Fibroblast of skin of scalp (primary cell): ENCODE measurements at regions not wholly inside any gene's neighbourhood (a gene's known extent, or its start where the extent isn't known, plus 50 kb on each side); places are given as distances from the start of the nearest gene placed in this dataset.
"Not testable (repeated sequence)": the region's sequence is repeated elsewhere in the genome, so short reads cannot be mapped to it uniquely, and the experiment has no call there.

Source experiments
- DNase-seq: peaks from one replicate; pipeline ENCODE4 v3.0.0-alpha.2; 2013

DNA sequence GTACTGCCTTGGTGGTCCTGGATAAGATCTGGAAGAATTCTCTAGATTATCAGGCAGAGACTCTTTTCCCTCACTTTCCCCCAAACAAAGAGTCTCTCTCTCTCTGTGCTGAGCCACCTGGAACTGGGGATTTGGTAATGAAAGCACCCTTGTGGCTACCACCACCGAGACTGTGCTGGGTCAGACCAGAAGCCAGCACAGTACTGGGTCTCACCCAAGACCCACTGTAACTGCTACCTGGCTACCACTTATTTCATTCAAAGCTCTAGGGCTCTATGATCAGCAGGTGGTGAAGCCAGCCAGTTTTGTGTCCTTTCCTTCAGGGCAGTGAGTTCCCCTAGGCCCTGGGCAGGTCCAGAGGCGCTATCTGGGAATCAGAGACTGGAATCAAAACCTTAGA lies 269.6 kb upstream of the CWC22 start:
- DNase-seq, result no peak

DNA sequence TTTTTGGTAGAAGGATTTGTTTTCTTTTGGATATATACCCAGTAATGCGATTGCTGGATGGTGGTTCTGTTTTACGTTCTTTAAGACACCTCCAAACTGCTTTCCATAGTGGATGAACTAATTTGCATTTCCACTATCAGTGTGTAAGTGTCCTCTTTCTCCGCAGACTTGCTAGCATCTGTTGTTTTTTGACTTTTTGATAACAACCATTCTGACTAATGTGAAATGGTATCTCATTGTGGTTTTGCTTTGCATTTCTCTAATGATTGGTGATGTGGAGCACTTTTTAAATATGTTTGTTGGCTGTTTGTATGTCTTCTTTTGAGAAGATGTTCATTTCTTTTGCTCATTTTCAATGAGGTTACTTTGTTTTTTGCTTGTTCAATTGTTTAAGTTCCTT lies 260.9 kb upstream of the CWC22 start:
- no peak for DNase-seq

GRCh38 chr2:180261976-180262375 lies 254.9 kb upstream of the CWC22 start:
- no peak for DNase-seq

GRCh38 chr2:180258579-180258978 lies 251.5 kb upstream of the CWC22 start:
- no peak for DNase-seq

- DNase-seq, result no peak
Measured at GRCh38 chr2:180258041-180258537, 251.0 kb upstream of the CWC22 start.

GRCh38 chr2:180257247-180257646 lies 250.2 kb upstream of the CWC22 start:
- no peak for DNase-seq

- DNase-seq, result no peak
Measured at GRCh38 chr2:180255981-180256380, 248.9 kb upstream of the CWC22 start.

DNA sequence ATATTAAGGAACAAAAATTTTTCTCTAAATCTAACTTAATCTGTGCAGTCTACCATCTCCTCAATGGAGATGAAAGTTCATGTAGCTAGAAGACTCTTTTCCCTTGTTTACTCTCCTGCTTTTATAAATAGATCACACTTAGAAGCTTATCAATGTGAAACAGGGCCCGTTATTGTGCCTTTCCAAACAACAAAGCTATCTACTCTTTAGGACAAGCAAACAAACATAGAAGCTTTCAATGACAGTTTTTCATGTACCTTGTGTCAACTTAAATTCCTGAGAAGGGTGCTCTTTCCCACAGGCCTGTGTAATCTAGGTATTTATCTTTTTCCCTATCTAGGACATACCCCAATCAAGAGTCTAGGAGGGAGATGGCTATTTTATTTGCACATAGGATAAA lies 247.8 kb upstream of the CWC22 start:
- no peak for DNase-seq

GRCh38 chr2:180247658-180248057 lies 240.6 kb upstream of the CWC22 start:
- no peak for DNase-seq

- no peak for DNase-seq
Measured at GRCh38 chr2:180246268-180246667, 239.2 kb upstream of the CWC22 start.

DNA sequence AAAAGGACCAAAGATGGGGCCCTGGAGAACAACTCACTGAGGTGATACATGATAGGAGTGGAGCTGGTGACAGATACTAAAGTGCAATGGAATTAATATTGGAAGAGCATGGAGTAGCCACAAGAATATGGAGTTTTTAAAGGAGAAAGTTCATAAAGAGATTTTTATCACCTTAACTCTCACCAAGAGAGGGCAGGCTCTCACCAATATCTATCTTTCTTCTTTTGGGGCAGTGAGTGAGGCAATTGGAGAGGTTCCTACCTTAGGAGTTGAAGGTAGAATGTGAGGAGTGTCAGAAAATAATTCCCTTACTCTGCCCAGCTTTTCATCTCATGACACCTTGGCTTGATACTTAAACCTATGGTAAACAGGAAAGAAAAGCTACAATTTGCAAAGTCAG lies 233.7 kb upstream of the CWC22 start:
- peak; percentile 8 for DNase-seq

DNA sequence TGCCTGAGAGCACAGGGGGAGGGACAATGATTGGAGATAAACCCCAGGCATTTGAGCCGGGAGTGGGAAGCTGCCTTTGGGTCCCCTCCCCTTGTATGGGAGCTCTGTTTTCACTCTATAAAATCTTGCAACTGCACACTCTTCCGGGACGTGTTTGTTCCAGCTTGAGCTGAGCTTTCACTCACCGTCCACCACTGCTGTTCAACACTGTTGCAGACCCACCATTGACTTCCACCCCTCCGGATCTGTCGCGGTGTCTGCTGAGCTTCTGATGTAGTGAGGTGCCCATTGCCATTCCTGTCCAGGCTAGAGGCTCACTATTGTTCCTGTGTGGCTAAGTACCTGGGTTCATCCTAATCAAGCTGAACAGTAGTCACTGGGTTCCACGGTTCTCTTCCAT lies 231.6 kb upstream of the CWC22 start:
- no peak for DNase-seq

DNA sequence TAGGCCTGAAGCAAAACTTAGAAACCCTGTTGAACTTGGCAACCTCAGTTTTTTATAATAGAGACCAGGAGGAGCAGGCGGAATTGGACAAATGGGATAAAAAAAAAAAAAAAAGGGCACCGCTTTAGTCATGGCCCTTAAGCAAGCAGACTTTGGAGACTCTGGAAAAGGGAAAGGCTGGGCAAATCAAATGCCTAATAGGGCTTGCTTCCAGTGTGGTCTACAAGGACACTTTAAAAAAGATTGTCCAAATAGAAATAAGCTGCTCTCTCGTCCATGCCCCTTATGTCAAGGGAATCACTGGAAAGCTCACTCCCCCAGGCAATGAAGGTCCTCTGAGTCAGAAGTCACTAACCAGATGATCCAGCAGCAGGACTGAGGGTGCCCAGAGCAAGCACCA lies 229.0 kb upstream of the CWC22 start:
- not testable (repeated sequence) for DNase-seq

DNA sequence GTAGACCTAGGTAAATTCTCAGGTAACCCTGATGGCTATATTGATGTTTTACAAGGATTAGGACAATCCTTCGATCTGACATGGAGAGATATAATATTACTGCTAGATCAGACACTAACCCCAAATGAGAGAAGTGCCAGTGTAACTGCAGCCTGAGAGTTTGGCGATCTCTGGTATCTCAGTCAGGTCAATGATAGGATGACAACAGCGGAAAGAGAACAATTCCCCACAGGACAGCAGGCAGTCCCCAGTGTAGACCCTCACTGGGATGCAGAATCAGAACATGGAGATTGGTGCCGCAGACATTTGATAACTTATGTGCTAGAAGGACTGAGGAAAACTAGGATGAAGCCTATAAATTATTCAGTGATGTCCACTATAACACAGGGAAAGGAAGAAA lies 228.4 kb upstream of the CWC22 start:
- not testable (repeated sequence) for DNase-seq

- not testable (repeated sequence) for DNase-seq
Measured at GRCh38 chr2:180234991-180235390, 227.9 kb upstream of the CWC22 start.

- DNase-seq, result no peak
Measured at GRCh38 chr2:180231015-180231414, 223.9 kb upstream of the CWC22 start.

DNA sequence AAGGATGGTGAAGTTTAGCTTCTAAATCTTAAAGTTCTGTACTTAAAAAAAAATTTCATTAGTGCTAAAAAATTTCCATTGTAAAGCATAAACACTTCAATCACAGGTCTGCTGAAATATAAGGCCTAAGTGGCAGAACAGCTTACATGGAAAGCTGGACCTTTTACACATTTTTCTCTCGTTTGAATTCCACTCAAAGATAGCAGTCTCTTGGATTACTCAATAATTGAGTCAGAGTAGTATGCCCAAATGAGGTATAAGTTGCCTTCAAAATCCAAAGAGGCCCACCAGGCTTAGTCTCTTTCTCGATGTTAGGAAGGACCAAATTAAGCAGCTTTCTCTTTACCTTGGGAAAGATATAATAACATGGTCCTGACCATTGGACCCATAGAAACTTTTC lies 220.4 kb upstream of the CWC22 start:
- no peak for DNase-seq

DNA sequence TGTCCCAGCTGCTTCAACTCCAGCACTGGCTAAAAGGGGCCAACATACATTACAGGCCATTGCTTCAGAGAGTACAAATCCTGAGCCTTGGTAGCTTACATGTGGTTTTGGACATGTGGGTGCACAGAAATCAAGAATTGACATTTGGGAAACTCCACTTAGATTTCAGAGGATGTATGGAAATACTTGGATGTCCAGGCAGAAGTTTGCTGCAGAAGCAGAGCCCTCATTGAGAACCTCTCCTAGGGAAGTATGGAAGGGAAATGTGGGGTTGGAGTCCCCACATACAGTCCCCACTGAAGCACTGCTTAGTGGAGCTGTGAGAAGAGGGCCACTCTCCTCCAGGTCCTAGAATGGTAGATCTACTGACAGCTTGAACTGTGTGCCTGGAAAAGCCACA lies 218.0 kb upstream of the CWC22 start:
- no peak for DNase-seq

GRCh38 chr2:180222644-180223043 lies 215.5 kb upstream of the CWC22 start:
- DNase-seq, result no peak

DNA sequence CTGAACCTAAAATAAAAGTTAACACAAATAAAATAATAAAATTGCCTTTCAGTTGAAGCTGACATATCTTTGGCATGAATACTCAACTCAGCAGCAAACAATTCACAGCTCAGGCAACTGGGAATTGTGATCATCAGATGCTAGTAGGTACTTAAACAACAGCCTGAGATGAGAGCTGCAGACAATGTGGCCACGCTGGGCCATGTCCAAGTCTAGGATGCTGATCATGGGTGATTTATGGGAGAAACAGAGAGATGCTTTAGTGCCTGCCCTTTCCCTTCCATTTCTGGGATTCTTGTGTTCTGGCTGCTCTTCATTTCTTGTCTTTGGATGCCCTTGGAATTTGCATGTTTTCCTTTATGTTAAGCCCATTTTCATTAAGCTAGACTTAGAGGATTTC lies 212.4 kb upstream of the CWC22 start:
- peak; percentile 49 for DNase-seq

DNA sequence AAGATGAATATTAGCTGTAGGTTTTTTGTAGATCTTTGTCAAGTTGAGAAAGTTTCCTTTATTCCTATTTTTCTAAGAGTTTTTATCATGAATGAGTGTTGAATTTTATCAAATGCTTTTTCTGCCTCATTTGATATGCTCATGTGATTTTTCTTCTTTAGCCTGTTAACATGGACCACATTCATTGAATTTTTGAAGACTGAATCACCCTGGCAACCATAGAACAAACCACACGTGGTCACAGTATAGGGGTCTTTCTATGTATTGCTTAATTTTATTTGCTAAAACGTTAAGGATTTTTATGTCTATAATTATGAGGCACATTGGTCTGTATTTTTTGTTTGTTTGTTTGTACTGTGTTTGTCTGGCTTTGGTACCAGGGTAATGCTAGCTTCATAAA lies 201.7 kb upstream of the CWC22 start:
- peak; percentile 58 for DNase-seq

GRCh38 chr2:180205621-180206235 lies 198.6 kb upstream of the CWC22 start:
- DNase-seq, result no peak

DNA sequence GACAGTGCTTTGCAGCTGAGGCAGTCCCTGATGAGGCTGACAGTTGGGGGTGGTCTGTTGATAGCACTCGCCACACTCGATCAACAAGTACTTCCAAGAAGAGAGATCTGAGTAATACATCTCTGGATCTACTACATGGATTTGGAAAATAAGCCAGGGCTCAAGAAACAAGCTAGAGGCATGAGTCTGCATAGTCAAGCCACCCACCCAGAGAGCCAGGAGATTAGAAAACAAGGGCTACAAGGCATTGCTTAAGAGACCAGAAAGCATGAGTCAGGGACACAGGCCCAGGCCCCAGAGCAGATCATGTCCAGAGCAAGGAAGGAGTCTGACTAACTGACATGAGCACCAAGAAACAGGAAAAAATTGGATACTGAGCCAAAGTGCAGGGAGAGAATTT lies 196.9 kb upstream of the CWC22 start:
- DNase-seq, result peak; percentile 18

- DNase-seq, result no peak
Measured at GRCh38 chr2:180202467-180202951, 195.4 kb upstream of the CWC22 start.

GRCh38 chr2:180196419-180196977 lies 189.4 kb upstream of the CWC22 start:
- no peak for DNase-seq
